Epithelial cell of proximal tubule (primary cell): ENCODE measurements at regions not wholly inside any gene's neighbourhood (a gene's known extent, or its start where the extent isn't known, plus 50 kb on each side); places are given as distances from the start of the nearest gene placed in this dataset.

Experiments
- DNase-seq: peaks from one replicate; pipeline ENCODE4 v3.0.0-alpha.2; 2011; ENCODE audit warnings: low read depth
- H3K4me3 ChIP-seq: 2 replicates; pipeline ENCODE4 v1.5.1; 2011; ENCODE audit warnings: low read depth, mild to moderate bottlenecking, low read length
- CTCF ChIP-seq: conservative IDR thresholded peaks from 2 replicates; pipeline ENCODE4 v1.5.1; 2012; ENCODE audit warnings: low read depth, mild to moderate bottlenecking, low read length

- no peak overlapping the region for H3K4me3 ChIP-seq
- no peak for DNase-seq
- no peak for TF ChIP-seq CTCF
These were observed 236.9 kb upstream of the IGFBP3 start for GRCh38 chr7:46157931-46158330.

DNA sequence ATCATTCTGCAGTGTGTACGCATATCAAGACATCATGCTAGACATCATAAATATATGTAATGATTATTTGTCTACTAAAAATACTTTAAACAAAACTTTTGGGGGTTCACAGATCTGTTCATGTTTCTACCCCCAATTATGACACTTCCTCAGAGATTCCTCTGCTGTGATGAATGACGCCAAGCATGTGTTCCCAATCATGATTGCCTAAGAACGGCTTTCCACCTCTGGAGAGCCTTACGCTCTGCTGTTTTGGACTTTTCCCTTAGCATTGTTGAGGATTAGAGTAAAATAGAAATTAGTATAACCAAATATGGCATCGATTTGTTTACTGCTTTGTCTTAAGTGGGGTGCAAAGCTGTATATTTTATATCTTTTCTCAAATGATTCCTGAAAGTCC is 236.3 kb upstream of the IGFBP3 start:
- DNase-seq, result no peak
- H3K4me3 ChIP-seq, result no peak overlapping the region
- TF ChIP-seq CTCF, result no peak

- no peak for TF ChIP-seq CTCF
- H3K4me3 ChIP-seq, result no peak overlapping the region
- no peak for DNase-seq
These were observed 235.8 kb upstream of the IGFBP3 start for GRCh38 chr7:46156853-46157252.

DNA sequence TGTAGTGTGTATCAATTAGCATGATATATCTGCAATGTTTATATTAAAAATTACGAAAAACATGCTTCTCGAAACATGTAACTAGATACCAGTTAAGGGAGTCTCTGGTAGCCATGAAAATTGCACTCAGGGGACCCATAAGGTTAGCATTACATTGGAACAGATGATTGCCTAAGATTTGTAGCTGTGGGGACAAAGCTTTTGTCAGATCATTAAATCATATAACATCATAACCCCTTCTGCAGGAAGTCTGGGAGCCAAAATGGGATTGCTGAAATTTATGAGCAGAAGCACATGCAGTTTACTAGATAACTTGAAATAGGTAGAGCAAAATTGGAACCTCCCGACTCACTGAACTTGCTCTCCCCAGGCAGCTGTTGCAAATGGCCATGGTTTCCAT is 235.0 kb upstream of the IGFBP3 start:
- TF ChIP-seq CTCF, result no peak

GRCh38 chr7:46155367-46155766 is 234.3 kb upstream of the IGFBP3 start:
- no peak for DNase-seq
- no peak for TF ChIP-seq CTCF
- H3K4me3 ChIP-seq, result no peak overlapping the region

More for the DNA sequence above, 235.0 kb upstream of the IGFBP3 start:
- H3K4me3 ChIP-seq, result no peak overlapping the region
- no peak for DNase-seq

DNA sequence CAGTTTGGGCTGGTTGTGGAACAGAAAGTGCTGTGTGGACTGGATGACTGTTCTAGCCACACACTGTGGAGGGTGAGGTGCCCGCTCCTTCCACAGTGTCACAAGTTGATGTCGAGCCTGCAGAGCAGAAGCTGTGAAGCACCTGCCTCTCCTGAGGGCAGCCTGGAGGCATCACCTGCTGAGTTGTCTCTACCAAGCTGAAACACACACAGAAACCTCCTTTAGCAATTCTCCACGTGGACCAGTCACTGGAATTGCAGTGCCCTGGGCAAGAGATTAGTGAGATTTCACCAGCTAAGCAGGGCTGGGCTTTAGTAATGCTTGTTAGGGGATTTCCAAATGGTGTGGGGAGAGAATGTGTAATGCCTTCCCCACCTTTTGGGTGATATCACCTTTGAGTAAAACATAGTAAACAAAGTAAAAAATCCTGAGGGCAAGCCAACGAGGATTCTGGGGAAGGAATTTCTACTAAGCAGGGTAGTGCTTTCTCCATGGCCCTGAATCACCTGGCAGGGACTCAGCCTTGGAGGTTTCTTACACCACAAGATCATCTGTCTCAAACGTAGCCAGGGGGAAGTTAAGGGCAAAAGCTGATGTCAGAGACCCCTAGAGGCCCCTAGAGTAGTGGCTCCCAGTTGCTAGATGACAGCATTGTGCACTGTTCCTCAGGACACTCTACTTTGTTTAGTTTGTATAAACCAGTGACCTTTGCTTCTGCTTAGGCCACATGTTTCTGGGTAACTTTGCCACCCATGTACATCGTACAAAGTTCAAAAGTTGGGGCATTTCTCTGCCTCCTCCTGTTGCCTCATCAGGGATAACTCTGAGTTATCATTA is 233.1 kb upstream of the IGFBP3 start:
- no peak overlapping the region for H3K4me3 ChIP-seq
- DNase-seq, result peak; percentile 79
- peak; percentile 3 for TF ChIP-seq CTCF

DNA sequence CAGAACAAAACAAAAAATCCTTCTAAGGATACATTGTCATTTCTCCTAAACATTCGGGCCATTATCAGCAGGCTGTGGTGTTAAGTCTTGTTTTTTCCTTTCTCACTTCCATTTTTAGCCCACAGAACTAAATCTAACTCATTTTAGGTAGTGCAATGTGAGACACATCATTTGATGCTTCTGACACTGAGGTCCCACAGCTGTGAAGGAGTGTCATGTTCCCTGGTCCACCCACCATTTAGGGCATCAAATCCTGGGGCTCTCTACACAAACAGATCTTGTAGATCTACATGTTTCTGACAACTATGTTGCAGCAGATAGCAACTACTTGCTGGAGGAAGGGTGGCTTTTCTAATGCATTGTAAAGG is 232.5 kb upstream of the IGFBP3 start:
- TF ChIP-seq CTCF, result no peak
- DNase-seq, result no peak
- no peak overlapping the region for H3K4me3 ChIP-seq
